GM18873 (cell line): ENCODE measurements at regions not wholly inside any gene's neighbourhood (a gene's known extent, or its start where the extent isn't known, plus 50 kb on each side); places are given as distances from the start of the nearest gene placed in this dataset.
A peak's percentile ranks its signal among the peaks of the same experiment; 100 is the strongest.
"Not testable (repeated sequence)": the region's sequence is repeated elsewhere in the genome, so short reads cannot be mapped to it uniquely, and the experiment has no call there.

Experiments used
- ATAC-seq: cut with Tn5 transposase; IDR thresholded peaks from one replicate; pipeline ENCODE4 v1.9.1; 2021; ENCODE audit warnings: mild to moderate bottlenecking, moderate library complexity, moderate number of reproducible peaks; ENCODE audit not compliant: unreplicated experiment, low FRiP score

DNA sequence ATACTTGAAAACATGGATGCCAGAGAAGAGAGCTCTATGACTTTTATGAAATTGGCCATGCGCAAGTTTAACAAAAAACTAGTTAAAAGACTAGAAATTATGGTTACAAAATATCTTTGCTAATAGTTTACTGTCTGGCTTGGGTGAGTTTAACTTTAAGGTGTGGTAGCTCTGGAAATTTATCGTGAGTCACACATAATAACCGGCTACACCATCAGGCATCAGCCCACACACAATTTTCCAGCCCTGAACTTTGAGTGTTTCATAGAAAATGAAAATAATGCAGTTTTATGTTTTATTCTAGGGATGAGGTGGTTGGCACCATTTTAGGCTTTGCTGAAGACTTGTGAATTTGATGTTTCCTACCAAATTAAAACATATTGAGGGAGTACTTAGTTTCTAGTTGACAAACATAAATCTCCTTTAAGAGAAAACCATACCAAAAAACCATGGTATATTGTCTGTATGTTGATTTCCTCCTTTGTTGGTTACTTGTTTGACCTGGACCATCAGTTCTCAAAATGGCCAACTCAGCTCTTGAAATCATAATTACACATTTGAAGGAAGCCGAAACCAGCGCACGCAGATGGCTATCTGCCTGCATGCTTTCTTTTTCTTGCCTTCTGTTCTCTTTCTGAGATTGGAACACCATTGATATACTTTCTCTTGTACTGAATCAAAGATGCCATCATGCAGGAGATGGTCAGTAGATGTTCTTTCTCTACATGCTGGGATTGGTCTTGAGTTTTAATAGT, 125.1 kb downstream of the AKAP11 start:
- no peak for ATAC-seq

DNA sequence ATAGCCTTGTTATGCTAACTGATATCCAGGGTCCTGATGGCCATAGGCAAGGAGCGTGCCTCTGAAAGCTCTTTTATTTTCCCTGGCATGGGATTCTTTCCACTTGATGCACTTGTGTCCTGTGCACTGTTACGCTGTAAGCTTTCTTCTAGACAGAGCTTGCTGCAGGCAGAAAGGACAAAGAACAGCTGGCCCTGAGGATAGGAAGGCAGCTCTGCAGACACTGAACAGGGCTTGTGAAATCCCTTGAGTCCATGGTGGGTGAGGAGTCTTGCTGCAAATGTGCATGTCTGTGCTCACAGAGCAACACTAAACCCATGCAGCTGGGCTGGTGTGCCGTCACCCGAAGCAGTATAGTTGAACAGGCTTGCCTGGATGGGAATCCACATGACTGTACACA, 126.6 kb downstream of the AKAP11 start:
- ATAC-seq, result no peak

DNA sequence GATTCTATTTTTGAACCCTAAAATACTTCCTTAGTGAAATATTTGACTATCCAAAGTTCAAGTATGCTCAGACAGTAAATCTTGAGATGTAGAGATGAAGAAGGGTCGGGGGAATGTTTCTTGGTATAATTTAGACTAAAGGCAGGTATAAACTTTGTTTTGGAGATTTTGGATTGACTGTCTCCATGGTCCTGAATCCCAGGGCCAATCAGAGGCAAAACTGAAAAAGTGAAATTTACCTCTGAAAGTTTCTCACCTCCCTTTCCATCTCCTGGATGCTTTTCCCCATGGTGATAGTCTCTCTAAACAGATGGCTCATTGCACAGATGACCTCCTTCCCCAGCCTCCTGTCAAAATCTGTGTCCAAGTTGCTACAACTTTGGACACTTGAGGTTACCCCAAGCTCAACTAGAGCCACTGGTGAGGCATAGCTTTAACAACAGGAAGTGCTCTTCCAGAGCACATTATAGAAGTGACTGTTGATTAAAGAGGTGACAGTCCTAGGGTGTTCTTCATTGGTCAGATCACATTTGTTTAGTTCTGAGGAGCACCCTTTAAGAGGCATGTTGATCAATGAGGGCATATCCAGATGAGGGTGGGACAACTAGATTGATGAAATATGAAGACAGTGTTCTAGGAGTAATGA, 128.4 kb downstream of the AKAP11 start:
- no peak for ATAC-seq

DNA sequence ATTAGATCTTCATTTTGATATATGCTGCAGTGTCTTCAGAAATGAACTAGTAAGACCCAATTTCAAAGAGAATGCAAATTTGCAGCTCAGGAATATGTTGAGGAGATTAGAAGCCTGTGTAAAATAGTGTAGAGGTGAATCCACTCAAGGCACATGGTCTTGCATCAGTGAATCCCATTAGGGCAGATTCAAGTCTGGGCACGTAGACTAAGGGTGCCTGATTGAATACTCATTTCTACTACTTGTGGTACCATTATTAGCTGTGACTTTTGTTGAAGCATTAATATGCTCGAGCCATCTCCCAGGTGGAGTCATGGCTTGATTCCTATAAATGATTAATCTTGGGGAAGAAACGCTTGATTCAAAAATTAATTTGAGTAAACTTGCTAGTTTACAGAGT, 129.4 kb downstream of the AKAP11 start:
- no peak for ATAC-seq

GRCh38 chr13:42405665-42406390, 133.9 kb downstream of the AKAP11 start:
- peak; percentile 77 for ATAC-seq

- no peak for ATAC-seq
Measured at GRCh38 chr13:42409075-42409474, 137.1 kb downstream of the AKAP11 start.

DNA sequence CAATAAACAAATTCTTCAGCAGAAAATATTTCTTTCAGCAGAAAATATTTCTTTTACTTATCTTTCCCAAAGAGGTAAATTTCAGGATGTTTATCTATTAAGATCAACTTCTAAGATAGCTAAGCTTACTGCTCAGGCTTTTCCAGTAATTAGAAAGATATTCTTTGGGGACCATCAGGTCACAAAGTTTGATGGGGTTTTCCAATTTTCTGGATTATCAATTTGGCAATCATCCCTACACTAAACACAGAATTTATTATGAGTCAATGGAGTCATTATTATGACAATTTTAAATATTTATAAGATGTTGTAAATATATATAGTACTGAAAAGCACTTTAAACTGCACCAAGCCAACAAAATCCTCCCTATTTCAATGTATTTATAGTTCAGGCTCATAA, 137.6 kb downstream of the AKAP11 start:
- no peak for ATAC-seq

DNA sequence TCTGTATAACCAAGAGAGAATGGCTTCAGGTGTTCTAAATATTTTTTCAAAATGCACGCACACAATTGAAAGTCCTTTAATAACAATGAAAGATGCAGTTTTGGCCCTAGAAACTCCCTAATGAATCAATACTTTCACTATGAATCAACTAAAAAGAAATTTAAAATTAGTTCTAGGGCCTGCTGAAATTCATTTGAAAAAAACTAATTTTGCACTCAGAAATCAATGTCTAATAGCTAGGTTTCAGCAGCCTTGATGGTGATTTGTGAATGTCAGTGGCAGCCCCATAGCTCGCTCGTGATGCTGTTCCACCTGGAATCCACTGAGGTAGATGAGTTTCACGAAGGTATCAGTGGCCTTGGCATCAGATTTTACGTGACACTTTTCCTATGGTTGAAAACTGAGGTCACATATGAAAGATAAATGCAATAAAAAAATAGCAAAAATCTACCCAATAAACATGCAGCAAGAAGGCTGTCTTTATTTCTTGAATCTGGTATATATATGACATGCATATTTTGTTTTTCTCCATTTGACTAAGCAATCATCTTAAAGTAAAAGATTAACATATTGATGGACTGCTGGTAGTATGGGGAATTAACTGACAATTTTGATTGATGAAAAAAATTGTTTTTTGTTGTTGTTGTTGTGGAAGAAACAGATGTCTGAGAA, 141.0 kb downstream of the AKAP11 start:
- no peak for ATAC-seq

DNA sequence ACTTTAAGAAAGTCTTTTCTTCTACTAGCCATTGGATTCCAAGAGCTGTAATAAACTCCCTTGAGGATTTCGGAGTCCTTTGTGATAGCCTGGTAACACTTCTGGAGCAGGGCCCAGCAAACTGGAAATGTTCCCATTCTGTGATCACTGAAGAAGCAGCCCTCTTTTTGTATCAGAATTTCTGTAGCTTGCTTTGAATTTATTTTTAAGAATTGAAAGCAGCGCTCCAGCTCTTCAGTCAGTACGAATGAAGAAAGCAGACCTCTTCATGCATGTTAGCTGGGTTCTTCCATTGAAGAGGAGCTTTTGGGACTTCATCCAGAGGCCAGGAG, 141.5 kb downstream of the AKAP11 start:
- no peak for ATAC-seq

GRCh38 chr13:42417626-42418025, 145.7 kb downstream of the AKAP11 start:
- no peak for ATAC-seq

DNA sequence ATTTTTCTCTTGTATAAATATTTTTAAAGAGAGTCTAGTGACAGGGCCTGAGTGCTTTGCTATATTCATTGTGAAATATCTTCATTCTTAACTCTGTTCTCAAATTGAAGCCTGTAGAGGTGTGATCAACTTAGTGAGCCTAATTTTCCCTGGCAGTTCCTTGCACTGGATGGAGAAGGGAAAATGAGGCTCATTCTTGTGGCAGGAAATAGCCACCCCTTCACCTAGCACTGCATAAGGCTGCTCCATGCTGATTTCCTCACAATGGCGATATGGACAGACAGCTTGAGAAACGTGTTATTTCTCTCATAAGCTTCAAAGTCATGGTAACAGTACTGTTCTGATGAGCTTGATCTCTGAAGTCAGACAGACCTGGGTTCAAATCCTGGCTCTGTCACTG, 146.2 kb downstream of the AKAP11 start:
- ATAC-seq, result no peak

DNA sequence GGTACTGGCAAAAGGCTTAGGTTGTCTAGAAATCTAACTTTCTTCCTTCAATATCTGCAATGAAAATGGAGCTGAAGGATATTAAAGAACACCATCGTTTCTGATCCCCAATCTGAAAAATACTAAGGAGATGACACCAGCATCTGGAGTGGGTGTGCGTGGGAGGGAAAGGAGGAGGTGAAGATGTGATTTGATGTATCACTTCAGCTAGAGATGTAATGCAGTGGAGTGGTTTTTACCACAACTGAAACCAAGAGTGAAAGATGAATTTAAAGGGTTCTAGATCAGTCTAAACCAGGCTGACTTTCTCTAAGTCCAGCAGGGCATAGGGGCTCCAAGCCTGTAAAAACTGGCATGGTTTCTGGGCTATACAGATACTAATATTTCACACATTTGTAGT, 148.4 kb downstream of the AKAP11 start:
- peak; percentile 53 for ATAC-seq

DNA sequence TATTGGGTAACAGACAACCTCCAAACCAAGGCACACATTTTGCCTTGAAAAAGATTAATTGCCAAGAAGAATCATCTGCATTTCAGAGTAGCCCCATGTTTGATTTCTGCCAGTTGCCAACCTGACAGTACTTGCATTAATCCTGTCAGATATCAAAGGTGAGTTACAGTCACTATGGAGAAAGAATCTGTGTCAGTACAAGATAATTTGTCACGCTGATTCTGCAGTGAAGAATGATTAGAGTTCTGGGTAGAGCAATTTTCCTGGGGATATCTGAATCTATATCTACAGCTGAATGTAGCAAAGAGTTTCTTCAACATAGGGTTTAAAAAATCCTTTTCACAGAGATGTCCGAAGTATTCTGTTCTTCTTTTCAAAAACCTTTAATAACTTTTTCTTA, 150.7 kb downstream of the AKAP11 start:
- ATAC-seq, result no peak

DNA sequence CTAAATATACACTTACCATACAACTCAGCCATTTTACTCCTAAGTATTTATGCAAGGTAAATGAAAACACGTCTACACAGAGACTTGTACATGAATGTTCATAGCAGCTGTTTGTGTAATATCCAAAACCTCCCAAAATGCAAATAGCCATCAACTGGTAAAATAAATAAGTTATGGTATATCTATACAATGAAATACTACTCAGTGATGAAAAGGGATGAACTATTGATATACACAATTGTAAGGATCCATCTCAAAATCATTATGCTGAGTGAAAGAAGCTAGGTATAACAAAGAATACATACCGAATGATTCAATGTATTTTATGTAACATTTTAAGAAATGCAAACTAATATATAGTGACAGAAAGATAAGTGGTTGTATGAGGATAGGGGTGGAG, 149.8 kb upstream of the TNFSF11 start:
- no peak for ATAC-seq

GRCh38 chr13:42445354-42445753, 128.6 kb upstream of the TNFSF11 start:
- no peak for ATAC-seq

- not testable (repeated sequence) for ATAC-seq
Measured at GRCh38 chr13:42446597-42446996, 127.4 kb upstream of the TNFSF11 start.

DNA sequence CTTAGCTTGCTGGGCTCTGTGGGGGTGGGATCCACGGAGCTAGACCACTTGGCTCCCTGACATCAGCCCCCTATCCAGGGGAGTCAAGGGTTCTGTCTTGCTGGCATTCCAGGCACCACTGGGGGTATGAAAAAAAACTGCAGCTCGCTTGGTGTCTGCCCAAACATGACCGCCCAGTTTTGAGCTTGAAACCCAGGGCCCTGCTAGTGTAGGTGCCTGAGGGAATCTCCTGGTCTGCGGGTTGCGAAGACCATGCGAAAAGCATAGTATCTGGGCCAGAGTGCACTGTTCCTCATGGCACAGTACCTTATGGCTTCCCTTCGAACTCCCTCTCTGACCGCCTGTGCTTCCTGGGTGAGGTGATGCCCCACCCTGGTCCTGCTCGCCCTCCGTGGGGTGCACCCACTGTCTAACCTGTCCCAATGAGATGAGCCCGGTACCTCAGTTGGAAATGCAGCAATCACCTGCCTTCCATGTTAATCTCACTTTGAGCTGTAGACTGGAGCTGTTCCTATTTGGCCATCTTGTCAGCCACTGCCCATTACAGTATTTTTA, 120.8 kb upstream of the TNFSF11 start:
- ATAC-seq, result no peak

DNA sequence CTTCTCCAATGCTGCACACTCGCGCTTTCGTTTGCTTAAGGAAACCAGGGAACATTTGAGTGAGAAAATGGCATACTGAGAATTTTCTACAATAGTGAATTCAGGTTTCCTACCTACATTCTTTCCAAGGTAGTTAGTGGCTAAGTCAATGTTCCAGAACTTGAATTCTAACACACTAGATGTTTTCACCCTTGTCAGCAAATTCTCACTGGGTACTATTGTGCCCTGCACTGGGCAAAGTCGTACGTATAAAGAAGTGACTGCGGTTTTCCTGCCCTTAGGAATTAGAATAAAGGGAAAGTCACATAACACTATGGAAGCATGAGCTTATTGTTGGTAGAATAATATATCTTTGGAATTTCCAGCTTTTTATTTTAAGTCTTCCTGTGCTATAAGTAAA, 119.2 kb upstream of the TNFSF11 start:
- no peak for ATAC-seq

- no peak for ATAC-seq
Measured at GRCh38 chr13:42458193-42458592, 115.8 kb upstream of the TNFSF11 start.

DNA sequence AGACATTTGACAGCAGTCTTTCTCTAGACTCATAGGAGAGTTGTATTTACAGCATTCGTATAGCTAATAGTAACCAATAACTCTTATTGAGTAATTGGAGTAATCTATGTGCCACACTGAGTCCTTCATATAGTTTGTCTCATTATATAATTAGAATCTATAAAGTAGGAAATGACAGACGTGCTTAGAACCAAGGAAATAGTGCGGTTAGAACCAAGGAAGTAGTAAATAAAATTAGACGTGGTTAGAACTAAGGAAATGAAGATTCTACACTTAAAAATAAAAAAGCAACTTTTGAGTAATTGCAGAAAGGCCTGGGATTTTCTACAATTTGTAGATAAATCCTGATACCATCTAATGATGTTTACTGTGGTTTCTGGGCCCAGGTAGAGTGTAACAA, 107.8 kb upstream of the TNFSF11 start:
- no peak for ATAC-seq

- no peak for ATAC-seq
Measured at GRCh38 chr13:42466609-42467008, 107.3 kb upstream of the TNFSF11 start.
